GM18861 (cell line): ENCODE measurements at regions not wholly inside any gene's neighbourhood (a gene's known extent, or its start where the extent isn't known, plus 50 kb on each side); places are given as distances from the start of the nearest gene placed in this dataset.

Source experiments
- ATAC-seq: cut with Tn5 transposase; IDR thresholded peaks from one replicate; pipeline ENCODE4 v1.9.1; 2021; ENCODE audit not compliant: unreplicated experiment

- no peak for ATAC-seq
Observed at GRCh38 chr6:165229216-165229615, 80.2 kb downstream of the C6orf118 start.

GRCh38 chr6:165227644-165228329 is 81.6 kb downstream of the C6orf118 start:
- ATAC-seq = no peak

DNA sequence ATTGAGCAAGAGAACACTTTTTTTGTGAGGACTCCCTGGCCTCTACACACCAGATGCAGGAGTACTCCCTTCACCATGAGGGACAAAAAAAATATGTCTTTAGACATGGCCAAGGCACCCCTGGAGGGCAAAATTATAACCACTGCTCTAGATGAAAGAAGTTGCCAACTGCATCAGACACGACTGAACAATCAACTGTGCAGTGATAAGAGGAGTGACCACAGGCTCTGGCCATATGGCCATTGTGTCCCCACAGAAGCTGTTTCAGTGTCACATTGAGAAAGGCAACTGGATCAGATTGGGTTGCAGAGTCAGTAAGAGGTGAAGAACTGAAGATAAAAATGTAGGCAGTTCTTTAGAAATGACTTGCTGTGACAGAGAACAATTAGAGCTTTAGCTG is 85.7 kb downstream of the C6orf118 start:
- ATAC-seq = no peak

GRCh38 chr6:165223101-165223500 is 86.3 kb downstream of the C6orf118 start:
- ATAC-seq = no peak

DNA sequence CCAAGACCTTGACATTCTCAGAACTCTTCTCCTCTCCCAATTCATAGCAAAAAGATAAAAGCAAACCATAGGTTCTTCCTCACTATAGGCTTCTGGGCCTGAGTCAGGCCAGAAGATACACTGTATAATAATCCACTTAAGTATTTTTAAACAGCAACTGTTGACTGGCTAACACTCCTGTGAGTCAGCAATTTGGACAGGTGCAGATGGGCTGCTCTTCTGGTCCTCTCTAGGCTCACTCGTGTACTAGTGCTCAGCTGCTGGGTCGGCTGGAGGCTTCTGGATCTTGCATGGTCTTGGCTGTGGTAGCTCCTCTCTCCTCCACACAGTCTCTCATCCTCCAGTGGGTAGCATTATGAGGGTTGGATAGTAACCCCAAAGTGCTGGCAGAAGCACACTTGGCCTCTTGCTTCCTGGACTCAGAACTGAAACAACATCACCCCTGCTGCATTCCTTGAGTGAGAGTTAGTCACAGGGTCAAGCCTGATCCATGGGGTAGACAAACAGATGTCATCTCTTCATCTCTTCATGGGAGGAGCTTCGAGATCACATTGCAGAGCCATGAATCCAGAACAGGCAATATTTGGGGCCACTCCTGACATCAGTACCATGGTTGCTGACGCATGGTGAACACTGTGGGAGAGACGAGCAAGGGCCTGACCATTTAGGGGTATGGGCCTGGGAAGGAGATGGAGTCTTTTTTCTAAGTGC is 86.9 kb downstream of the C6orf118 start:
- no peak for ATAC-seq

GRCh38 chr6:165220045-165220444 is 89.4 kb downstream of the C6orf118 start:
- no peak for ATAC-seq

- ATAC-seq = no peak
Observed at GRCh38 chr6:165219629-165220028, 89.8 kb downstream of the C6orf118 start.

DNA sequence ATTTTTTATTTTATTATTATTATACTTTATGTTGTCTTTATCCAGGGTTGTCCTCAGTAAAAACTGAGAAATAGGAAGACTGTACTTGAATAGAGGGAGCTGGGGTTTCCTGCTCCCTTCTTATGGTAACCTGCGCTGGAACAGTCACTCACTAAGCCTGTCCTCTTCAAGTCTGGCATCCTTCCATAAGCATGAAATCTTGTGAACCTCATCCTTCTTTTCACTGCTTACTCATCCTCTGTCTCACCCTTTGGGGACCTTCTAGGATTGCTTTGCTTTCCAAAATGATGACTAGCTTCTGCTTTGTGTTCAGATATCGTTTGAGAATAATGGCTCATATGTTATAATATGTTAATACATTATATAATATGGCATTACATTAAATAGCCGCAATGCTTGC is 90.6 kb downstream of the C6orf118 start:
- no peak for ATAC-seq

- no peak for ATAC-seq
Observed at GRCh38 chr6:165206798-165207197, 102.6 kb downstream of the C6orf118 start.

DNA sequence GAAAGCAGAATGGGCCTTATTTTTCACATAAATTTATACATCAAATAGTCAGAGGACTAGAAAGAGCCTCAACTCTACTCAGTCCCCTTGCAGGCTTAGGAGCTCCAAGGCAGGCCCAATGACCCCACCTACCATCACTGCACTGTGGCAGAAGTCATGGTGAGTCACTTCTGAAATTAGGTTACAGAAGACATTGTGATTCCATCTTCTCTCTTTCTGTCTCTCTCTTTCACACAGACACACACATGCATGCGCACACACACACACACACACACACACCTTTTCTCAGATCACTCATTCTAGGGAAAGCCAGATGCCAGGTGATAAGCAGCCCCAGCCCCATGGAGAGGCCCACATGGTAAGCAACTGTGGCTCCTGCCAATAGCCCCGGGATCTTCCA is 103.8 kb downstream of the C6orf118 start:
- no peak for ATAC-seq

GRCh38 chr6:165204807-165205545 is 104.4 kb downstream of the C6orf118 start:
- no peak for ATAC-seq

DNA sequence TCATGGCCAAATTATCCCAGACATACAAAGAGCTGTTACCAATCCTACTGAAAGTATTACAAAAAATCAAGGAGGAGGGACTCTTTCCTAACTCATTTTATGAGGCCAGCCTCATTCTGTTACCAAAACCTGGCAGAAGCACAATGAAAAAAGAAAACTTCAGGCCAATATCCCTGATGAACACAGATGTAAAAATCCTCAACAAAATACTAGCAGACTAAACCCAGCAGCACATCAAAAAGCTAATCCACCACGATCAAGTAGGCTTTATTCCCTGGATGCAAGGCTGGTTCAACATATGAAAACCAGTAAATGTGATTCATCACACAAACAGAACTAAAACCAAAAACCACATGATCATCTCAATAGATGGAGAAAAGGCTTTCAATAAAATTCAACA is 109.2 kb downstream of the C6orf118 start:
- ATAC-seq = no peak

DNA sequence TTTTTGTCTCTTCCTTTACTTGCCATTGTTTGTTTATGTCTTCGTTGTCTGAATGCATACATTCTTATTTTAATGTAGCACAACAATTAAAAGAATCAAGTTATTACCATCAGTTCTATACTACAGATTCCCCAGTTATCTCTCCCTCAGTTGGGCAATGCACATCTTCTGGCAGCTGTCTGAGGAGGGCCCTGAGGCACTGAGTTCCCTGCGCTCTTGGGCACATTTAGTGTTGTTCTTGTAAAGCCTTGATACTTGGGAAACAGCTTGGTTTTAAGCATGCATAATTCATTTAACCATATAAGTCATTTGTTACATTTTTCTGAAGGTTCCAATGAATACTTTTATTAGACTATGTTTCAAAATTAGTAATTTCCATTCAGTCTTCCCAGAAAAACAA is 117.9 kb downstream of the C6orf118 start:
- no peak for ATAC-seq

DNA sequence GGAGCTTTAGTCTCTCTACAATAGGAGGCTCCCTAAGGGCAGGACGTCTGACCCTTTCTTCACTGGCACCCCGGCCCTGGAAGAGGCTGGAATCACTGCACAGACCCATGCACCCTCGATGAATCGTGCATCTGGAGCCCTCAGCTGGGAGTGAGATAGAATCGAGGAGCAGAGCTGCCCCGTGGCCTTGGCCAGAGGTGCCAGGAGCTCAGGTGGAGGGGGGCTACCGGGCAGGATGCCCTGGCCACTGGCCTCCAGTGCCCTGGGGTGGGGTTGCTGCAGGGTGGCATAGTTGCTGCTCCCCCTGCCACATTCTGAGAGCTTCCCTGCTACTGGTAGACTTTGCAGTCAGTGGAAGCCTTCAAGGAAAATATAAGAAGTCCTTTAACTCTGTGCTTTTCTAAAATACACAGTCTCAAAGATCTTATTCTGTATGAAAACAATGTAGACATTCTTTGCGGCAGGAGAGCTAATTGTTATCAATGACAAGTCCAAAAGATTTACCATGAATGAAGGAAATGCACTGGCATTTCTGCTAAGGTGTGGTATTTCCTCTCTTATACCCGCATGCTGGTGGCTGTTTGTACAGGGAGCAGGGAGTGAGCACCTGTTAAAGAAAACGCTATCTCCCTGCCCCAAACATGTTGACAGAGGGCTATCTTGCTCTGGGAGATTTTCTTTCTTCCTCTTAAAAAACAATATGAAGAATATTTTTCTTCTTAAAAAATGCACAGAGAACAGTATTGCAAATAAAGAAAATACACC is 122.8 kb downstream of the C6orf118 start:
- no peak for ATAC-seq

GRCh38 chr6:165186041-165186440 is 123.4 kb downstream of the C6orf118 start:
- ATAC-seq = no peak

- no peak for ATAC-seq
Observed at GRCh38 chr6:165184192-165184979, 125.0 kb downstream of the C6orf118 start.

- ATAC-seq = no peak
Observed at GRCh38 chr6:165183496-165184140, 125.8 kb downstream of the C6orf118 start.

DNA sequence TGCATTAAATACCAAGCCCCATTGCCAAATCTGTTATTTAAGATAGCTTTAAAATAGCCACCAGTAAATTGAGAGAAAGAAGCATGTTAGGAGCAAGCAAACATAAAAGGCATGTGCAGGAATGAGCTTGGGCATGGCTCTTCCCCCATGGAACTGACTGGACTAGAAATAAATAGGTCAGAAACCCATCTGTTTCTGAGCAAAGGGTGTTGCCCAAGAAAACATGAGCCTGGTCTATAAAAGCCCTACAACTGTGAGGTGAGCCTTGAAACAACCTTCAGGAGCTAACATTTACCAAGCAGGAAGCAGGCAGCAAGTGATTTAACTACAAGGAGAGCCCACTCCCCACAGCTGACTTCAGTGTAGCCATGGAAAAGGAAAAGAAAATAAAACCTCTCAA is 126.3 kb downstream of the C6orf118 start:
- no peak for ATAC-seq

DNA sequence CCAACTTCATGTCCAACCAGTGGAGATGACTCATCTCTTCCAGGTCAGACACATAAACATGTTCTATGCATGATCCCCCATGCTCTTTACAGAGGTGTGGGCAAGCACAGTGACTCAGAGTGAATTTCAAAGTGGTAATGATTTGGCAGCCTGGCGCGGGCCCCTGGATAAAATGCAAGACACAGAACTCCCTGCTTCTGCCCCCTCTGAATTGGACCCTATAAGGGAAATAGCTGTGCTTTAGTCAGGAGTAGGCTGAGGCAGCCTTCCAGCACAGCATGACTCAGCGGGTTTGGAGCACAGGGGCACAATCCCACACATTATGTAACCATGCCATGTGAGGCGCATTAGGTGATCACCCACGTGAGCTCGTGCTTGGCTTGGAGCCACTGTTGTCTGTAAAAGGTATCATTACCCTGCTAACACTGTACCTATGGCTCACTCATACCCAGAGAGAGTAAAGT is 127.4 kb downstream of the C6orf118 start:
- no peak for ATAC-seq

DNA sequence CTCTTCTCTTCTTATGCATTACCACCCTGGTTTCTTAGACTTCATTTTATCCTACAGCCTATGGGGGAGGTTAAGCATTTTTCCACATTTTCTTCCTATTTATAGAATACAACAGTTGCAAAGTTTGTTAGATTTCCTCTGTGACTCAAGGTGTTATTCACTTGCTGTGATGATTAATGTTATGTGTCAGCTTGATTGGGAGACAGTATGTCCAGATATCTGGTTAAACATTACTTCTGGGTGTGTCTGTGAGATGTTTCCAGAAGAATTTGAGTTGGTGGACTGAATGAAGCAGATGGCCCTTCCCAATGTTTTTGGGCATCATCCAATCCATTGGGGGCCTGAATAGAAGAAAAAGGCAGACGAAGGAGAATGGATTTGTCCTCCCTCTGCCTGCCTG is 131.3 kb downstream of the C6orf118 start:
- no peak for ATAC-seq
